CD4-positive, alpha-beta T cell treated with Interleukin-15 for 4 hours (primary cell): ENCODE measurements at regions not wholly inside any gene's neighbourhood (a gene's known extent, or its start where the extent isn't known, plus 50 kb on each side); places are given as distances from the start of the nearest gene placed in this dataset.
"Not testable (repeated sequence)": the region's sequence is repeated elsewhere in the genome, so short reads cannot be mapped to it uniquely, and the experiment has no call there.

Experiments
- DNase-seq: peaks from one replicate; pipeline ENCODE4 v3.0.0-alpha.2; 2020; ENCODE audit warnings: low spot score

GRCh38 chr4:12692815-12693214, 791.3 kb downstream of the RAB28 start:
- DNase-seq = no peak

GRCh38 chr4:12691168-12691567, 793.0 kb downstream of the RAB28 start:
- no peak for DNase-seq

- DNase-seq = no peak
Measured at GRCh38 chr4:12689457-12689856, 794.7 kb downstream of the RAB28 start.

- DNase-seq = no peak
Measured at GRCh38 chr4:12679217-12679616, 804.9 kb downstream of the RAB28 start.

- DNase-seq = no peak
Measured at GRCh38 chr4:12674184-12674583, 810.0 kb downstream of the RAB28 start.

GRCh38 chr4:12672303-12672702, 811.8 kb downstream of the RAB28 start:
- DNase-seq = no peak

GRCh38 chr4:12658146-12658545, 826.0 kb downstream of the RAB28 start:
- DNase-seq = no peak

GRCh38 chr4:12651876-12652275, 832.3 kb downstream of the RAB28 start:
- no peak for DNase-seq

GRCh38 chr4:12645732-12646131, 838.4 kb downstream of the RAB28 start:
- DNase-seq = no peak

- DNase-seq = no peak
Measured at GRCh38 chr4:12644261-12644660, 839.9 kb downstream of the RAB28 start.

- no peak for DNase-seq
Measured at GRCh38 chr4:12636191-12636590, 847.9 kb downstream of the RAB28 start.

GRCh38 chr4:12635629-12636028, 848.5 kb downstream of the RAB28 start:
- no peak for DNase-seq

- DNase-seq = peak; percentile 61
Measured at GRCh38 chr4:12633053-12633651, 851.0 kb downstream of the RAB28 start.

- no peak for DNase-seq
Measured at GRCh38 chr4:12615822-12616221, 868.3 kb downstream of the RAB28 start.

GRCh38 chr4:12612876-12613275, 871.3 kb downstream of the RAB28 start:
- no peak for DNase-seq

- not testable (repeated sequence) for DNase-seq
Measured at GRCh38 chr4:12609212-12609875, 874.8 kb downstream of the RAB28 start.

GRCh38 chr4:12595986-12596385, 888.2 kb downstream of the RAB28 start:
- DNase-seq = no peak

GRCh38 chr4:12595489-12595888, 888.7 kb downstream of the RAB28 start:
- DNase-seq = no peak

- no peak for DNase-seq
Measured at GRCh38 chr4:12588582-12588981, 895.6 kb downstream of the RAB28 start.

GRCh38 chr4:12586242-12587006, 897.7 kb downstream of the RAB28 start:
- no peak for DNase-seq

GRCh38 chr4:12584116-12584875, 899.8 kb downstream of the RAB28 start:
- DNase-seq = no peak

GRCh38 chr4:12583275-12583674, 900.9 kb downstream of the RAB28 start:
- DNase-seq = no peak

- no peak for DNase-seq
Measured at GRCh38 chr4:12580787-12581186, 903.4 kb downstream of the RAB28 start.
